Upper lobe of right lung (tissue), 1 donor: ENCODE measurements at regions not wholly inside any gene's neighbourhood (a gene's known extent, or its start where the extent isn't known, plus 50 kb on each side); places are given as distances from the start of the nearest gene placed in this dataset.

Experiments
- ATAC-seq: fragments of 200-7000 bp; cut with Tn5 transposase; one replicate; pipeline ENCODE4 v1.9.1; 2020; ENCODE audit warnings: mild to moderate bottlenecking, moderate library complexity
- DNase-seq: peaks from one replicate; pipeline ENCODE4 v3.0.0-alpha.2; 2020
- H3K27ac ChIP-seq: fragments of 200-600 bp; one replicate; pipeline ENCODE4 v1.8.0; 2022
- H3K27me3 ChIP-seq: fragments of 200-600 bp; one replicate; pipeline ENCODE4 v1.8.0; 2022; ENCODE audit warnings: mild to moderate bottlenecking
- H3K36me3 ChIP-seq: fragments of 200-600 bp; one replicate; pipeline ENCODE4 v1.8.0; 2022
- H3K4me1 ChIP-seq: fragments of 200-600 bp; one replicate; pipeline ENCODE4 v1.8.0; 2022
- H3K4me3 ChIP-seq: fragments of 200-600 bp; one replicate; pipeline ENCODE4 v1.8.0; 2022; ENCODE audit warnings: mild to moderate bottlenecking
- H3K9me3 ChIP-seq: fragments of 200-600 bp; one replicate; pipeline ENCODE4 v1.8.0; 2022
- intact Hi-C: fragments of 100-400 bp; cut with DNase I; formaldehyde crosslinking; loops from one replicate; pipeline ENCODE4 v1.11.0; 2022
- TF ChIP-seq, protein P1 (sequence below): fragments of 200-600 bp; IDR thresholded peaks from one replicate; pipeline ENCODE4 v1.8.0; 2022; ENCODE audit warnings: antibody characterized with exemption
- donor health status: DM: no; HTN: yes; CAD: no; lungs with severe emphysema.

DNA sequence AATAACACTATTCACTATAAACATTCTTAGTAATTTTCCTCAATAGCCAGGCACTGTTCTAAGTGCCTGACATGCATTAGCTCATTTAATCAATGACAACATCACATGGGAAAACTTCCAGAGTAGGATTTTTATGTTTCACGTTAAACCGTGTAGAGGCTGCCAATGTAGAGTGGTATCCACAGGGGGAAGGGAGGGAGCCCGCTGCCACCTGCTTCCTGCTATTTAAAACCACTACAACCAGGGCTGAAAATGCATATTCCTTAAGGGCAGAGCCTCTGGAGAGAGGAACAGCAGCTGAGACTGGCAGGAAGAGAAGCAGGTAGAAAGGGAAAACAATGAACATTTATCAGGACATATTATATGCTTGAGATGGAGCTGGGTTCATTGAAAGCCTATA lies 684.3 kb upstream of the AUTS2 start:
- intact Hi-C loops = no loop called here
- no peak overlapping the region for H3K4me3 ChIP-seq
- TF ChIP-seq, protein P1, sequence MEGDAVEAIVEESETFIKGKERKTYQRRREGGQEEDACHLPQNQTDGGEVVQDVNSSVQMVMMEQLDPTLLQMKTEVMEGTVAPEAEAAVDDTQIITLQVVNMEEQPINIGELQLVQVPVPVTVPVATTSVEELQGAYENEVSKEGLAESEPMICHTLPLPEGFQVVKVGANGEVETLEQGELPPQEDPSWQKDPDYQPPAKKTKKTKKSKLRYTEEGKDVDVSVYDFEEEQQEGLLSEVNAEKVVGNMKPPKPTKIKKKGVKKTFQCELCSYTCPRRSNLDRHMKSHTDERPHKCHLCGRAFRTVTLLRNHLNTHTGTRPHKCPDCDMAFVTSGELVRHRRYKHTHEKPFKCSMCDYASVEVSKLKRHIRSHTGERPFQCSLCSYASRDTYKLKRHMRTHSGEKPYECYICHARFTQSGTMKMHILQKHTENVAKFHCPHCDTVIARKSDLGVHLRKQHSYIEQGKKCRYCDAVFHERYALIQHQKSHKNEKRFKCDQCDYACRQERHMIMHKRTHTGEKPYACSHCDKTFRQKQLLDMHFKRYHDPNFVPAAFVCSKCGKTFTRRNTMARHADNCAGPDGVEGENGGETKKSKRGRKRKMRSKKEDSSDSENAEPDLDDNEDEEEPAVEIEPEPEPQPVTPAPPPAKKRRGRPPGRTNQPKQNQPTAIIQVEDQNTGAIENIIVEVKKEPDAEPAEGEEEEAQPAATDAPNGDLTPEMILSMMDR = no peak
- no peak for DNase-seq
- H3K9me3 ChIP-seq = peaks cover 5% of the 10 kb centered on the region
- no peak for ATAC-seq
- no peaks in the 10 kb centered on the region for H3K36me3 ChIP-seq
- H3K4me1 ChIP-seq = no peaks in the 10 kb centered on the region
- H3K27me3 ChIP-seq = no peaks in the 10 kb centered on the region
- no peak overlapping the region for H3K27ac ChIP-seq

DNA sequence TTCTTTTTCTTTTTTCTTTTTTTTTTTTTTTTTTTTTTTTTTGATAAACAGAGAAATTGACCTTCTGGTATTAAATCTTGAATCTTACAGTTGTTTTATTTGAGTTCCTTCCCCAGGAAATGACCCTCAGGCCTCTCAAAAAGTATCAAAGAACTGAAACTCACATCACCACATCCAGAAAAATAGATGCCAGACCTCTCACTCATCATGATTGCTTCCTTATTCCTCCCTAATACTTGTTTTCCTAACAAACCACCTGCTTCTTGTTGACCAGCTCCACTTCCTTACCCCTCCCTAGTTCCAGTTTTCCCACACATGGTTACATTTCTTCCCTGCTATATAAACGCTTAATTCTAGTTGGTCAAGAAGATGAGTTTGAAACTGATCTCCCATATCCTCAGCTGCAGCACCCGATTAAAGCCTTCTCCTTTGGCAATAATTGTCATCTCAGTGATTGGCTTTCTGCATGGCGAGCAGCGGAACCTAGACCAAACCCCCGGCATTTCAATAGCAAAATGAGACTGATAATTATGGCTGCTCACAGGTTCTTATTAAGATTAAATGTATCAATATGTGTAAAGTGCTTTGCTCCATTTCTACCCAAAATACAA lies 681.1 kb upstream of the AUTS2 start:
- H3K4me3 ChIP-seq = no peak overlapping the region
- ATAC-seq (no peak), DNase-seq (no peak)
- H3K27ac ChIP-seq = no peak overlapping the region
- no peaks in the 10 kb centered on the region for H3K27me3 ChIP-seq
- H3K9me3 ChIP-seq = no peaks in the 10 kb centered on the region
- intact Hi-C loops = no loop called here
- H3K4me1 ChIP-seq = no peaks in the 10 kb centered on the region
- H3K36me3 ChIP-seq = no peaks in the 10 kb centered on the region
- TF ChIP-seq, protein P1 = no peak

DNA sequence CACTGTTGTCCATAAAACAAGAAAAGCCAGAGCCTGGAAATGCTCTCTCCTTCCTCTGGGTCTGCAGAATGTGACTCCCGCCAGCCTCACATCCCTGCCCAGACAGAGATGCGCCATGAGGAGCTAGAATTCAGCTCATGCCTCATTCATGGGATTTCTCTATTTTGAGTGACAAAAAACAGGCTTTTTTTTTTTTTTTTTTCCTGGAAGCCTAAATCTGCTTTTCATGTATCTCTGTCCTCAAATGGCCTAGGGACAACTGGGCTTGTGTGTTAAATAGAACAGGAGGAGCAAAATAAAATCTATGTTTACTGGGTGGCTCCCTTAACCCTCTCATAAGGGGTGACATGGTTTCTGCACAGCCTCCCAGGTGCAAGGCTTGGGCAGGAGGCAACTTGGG lies 679.7 kb upstream of the AUTS2 start:
- no peak for DNase-seq
- H3K27ac ChIP-seq = no peak overlapping the region
- H3K4me3 ChIP-seq = no peak overlapping the region
- ATAC-seq = no peak
- TF ChIP-seq, protein P1 = no peak
- H3K36me3 ChIP-seq = no peaks in the 10 kb centered on the region
- H3K27me3 ChIP-seq = no peaks in the 10 kb centered on the region
- no peaks in the 10 kb centered on the region for H3K9me3 ChIP-seq
- H3K4me1 ChIP-seq = no peaks in the 10 kb centered on the region
- intact Hi-C loops = no loop called here

DNA sequence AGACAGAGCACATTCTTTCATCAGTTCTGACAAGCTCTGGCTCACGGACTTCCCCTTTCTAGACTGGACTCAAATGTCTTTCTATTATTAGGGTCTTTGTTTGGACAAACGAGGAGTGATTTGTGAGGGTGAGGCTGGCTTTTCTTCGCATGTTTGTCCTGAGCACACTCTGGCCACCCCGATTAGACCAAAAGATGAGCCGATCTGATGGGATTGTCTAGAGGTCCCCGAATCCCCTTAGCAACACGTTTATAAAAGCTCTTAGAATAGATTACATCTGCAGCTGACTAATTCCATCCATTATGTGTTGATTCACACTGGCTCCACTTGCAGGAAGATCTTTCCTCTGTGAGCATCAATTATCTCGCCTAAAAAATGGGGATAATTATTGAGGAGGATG lies 675.4 kb upstream of the AUTS2 start:
- H3K4me3 ChIP-seq = no peak overlapping the region
- no peak for ATAC-seq
- H3K4me1 ChIP-seq = no peaks in the 10 kb centered on the region
- H3K27ac ChIP-seq = no peak overlapping the region
- intact Hi-C loops = no loop called here
- no peaks in the 10 kb centered on the region for H3K27me3 ChIP-seq
- H3K9me3 ChIP-seq = no peaks in the 10 kb centered on the region
- no peaks in the 10 kb centered on the region for H3K36me3 ChIP-seq
- TF ChIP-seq, protein P1 = no peak
- no peak for DNase-seq

DNA sequence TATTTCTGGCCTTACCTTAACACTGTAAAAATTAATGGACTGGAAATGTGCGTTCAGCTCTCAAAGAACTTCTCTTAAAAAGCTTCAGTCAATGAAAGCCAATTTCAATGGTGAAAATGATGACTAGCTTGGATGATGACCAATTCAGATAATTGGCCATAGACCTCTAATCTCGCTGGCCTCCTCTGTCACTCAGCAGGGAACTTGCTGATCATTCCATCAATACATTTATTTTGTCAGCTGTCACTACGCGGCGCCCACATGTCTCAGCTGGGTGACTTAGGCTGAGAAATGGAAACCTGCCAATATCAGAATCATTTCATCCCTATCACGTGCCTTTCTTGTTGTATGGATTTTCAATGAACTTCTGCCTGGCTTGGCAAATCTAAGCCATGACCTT lies 673.0 kb upstream of the AUTS2 start:
- TF ChIP-seq, protein P1 = no peak
- ATAC-seq (no peak), DNase-seq (no peak)
- H3K36me3 ChIP-seq = no peaks in the 10 kb centered on the region
- no peaks in the 10 kb centered on the region for H3K27me3 ChIP-seq
- no peaks in the 10 kb centered on the region for H3K4me1 ChIP-seq
- no peak overlapping the region for H3K4me3 ChIP-seq
- intact Hi-C loops = no loop called here
- no peak overlapping the region for H3K27ac ChIP-seq
- H3K9me3 ChIP-seq = no peaks in the 10 kb centered on the region

DNA sequence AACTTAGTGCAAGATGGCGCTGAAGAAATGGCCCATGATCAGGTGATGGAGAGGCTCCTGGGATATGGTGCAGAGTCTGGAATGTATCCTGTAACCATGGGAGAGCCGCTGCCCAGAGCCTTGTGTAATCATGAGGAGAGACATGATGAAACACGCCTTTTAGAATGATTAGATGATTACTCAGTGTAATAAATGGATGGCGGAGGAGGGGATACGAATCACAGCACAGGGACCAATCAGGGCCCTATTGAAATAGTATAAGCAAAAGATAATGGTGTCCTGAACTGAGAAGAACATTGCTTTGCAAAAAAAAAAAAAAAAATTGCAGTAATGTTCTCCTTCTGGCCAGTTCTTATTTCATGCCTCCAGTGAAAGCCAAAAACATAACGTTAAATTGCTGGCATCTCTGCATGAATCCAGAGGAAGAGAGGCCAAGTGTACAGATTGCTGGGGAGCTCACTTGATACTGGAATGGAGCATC lies 668.5 kb upstream of the AUTS2 start:
- no peaks in the 10 kb centered on the region for H3K36me3 ChIP-seq
- no peak overlapping the region for H3K4me3 ChIP-seq
- ATAC-seq (no peak), DNase-seq (no peak)
- TF ChIP-seq, protein P1 = no peak
- H3K4me1 ChIP-seq = no peaks in the 10 kb centered on the region
- H3K27ac ChIP-seq = no peak overlapping the region
- H3K9me3 ChIP-seq = no peaks in the 10 kb centered on the region
- intact Hi-C loops = no loop called here
- no peaks in the 10 kb centered on the region for H3K27me3 ChIP-seq
